Lower lobe of right lung (tissue), 2 donors: ENCODE measurements at regions not wholly inside any gene's neighbourhood (a gene's known extent, or its start where the extent isn't known, plus 50 kb on each side); places are given as distances from the start of the nearest gene placed in this dataset.

Source experiments
- ATAC-seq, 2 donors: fragments of 200-7000 bp; cut with Tn5 transposase; one replicate each; pipeline ENCODE4 v1.9.1; 2020 to 2022; ENCODE audit warnings: mild to moderate bottlenecking in 2 of 2, moderate library complexity in 2 of 2
- DNase-seq: peaks from one replicate; pipeline ENCODE4 v3.0.0-alpha.2; 2020
- H3K27ac ChIP-seq: fragments of 200-600 bp; one replicate; pipeline ENCODE4 v1.8.0; 2022
- H3K27me3 ChIP-seq: fragments of 200-600 bp; one replicate; pipeline ENCODE4 v1.8.0; 2022; ENCODE audit warnings: low read depth
- H3K36me3 ChIP-seq: fragments of 200-600 bp; one replicate; pipeline ENCODE4 v1.8.0; 2022; ENCODE audit warnings: mild to moderate bottlenecking
- H3K4me1 ChIP-seq: fragments of 200-600 bp; one replicate; pipeline ENCODE4 v1.8.0; 2022
- H3K4me3 ChIP-seq: fragments of 200-600 bp; one replicate; pipeline ENCODE4 v1.8.0; 2022; ENCODE audit warnings: mild to moderate bottlenecking
- H3K9me3 ChIP-seq: fragments of 200-600 bp; one replicate; pipeline ENCODE4 v1.8.0; 2022
- CTCF ChIP-seq: fragments of 200-600 bp; IDR thresholded peaks from one replicate; pipeline ENCODE4 v1.8.0; 2022; ENCODE audit warnings: antibody characterized with exemption, mild to moderate bottlenecking
- intact Hi-C: fragments of 100-400 bp; cut with DNase I; formaldehyde crosslinking; loops from one replicate; pipeline ENCODE4 v1.11.0; 2022
- donor health status: DM: no; HTN: yes; CAD: no; lungs with severe emphysema.

- ATAC-seq, result no peak
- intact Hi-C loops, result no loop called here
- no peak overlapping the region for H3K4me3 ChIP-seq
- TF ChIP-seq CTCF, result no peak
- no peaks in the 10 kb centered on the region for H3K36me3 ChIP-seq
- H3K27ac ChIP-seq, result no peak overlapping the region
- H3K4me1 ChIP-seq, result no peaks in the 10 kb centered on the region
- H3K9me3 ChIP-seq, result no peaks in the 10 kb centered on the region
- no peaks in the 10 kb centered on the region for H3K27me3 ChIP-seq
- no peak for DNase-seq
Observed at GRCh38 chr17:6285486-6285885, 149.4 kb downstream of the AIPL1 start.

- Histone ChIP-seq H3K9me3 (no peaks in the 10 kb centered on the region), H3K27me3 (no peaks in the 10 kb centered on the region), H3K4me3 (no peak overlapping the region), H3K4me1 (no peaks in the 10 kb centered on the region), H3K27ac (no peak overlapping the region), H3K36me3 (no peaks in the 10 kb centered on the region)
- no peak for TF ChIP-seq CTCF
- DNase-seq (no peak), ATAC-seq (no peak)
- intact Hi-C loops, result no loop called here
Observed at GRCh38 chr17:6279659-6280058, 155.3 kb downstream of the AIPL1 start.

GRCh38 chr17:6278376-6278775 lies 156.5 kb downstream of the AIPL1 start:
- Histone ChIP-seq H3K36me3 (no peaks in the 10 kb centered on the region), H3K27me3 (no peaks in the 10 kb centered on the region), H3K27ac (no peak overlapping the region), H3K4me1 (no peaks in the 10 kb centered on the region), H3K4me3 (no peak overlapping the region), H3K9me3 (no peaks in the 10 kb centered on the region)
- TF ChIP-seq CTCF, result no peak
- intact Hi-C loops, result no loop called here
- DNase-seq (no peak), ATAC-seq (no peak)

- Histone ChIP-seq H3K9me3 (no peaks in the 10 kb centered on the region), H3K36me3 (no peaks in the 10 kb centered on the region), H3K27me3 (no peaks in the 10 kb centered on the region), H3K27ac (no peak overlapping the region), H3K4me3 (no peak overlapping the region), H3K4me1 (no peaks in the 10 kb centered on the region)
- no peak for TF ChIP-seq CTCF
- DNase-seq, result no peak
- no peak for ATAC-seq
- intact Hi-C loops, result no loop called here
Observed at GRCh38 chr17:6276711-6277110, 158.2 kb downstream of the AIPL1 start.

- intact Hi-C loops, result no loop called here
- Histone ChIP-seq H3K9me3 (no peaks in the 10 kb centered on the region), H3K4me1 (no peaks in the 10 kb centered on the region), H3K27me3 (no peaks in the 10 kb centered on the region), H3K36me3 (no peaks in the 10 kb centered on the region), H3K27ac (no peak overlapping the region), H3K4me3 (no peak overlapping the region)
- DNase-seq (no peak), ATAC-seq (no peak)
- no peak for TF ChIP-seq CTCF
Observed at GRCh38 chr17:6274310-6274709, 160.6 kb downstream of the AIPL1 start.

- DNase-seq (no peak), ATAC-seq (no peak)
- no peaks in the 10 kb centered on the region for H3K36me3 ChIP-seq
- H3K9me3 ChIP-seq, result no peaks in the 10 kb centered on the region
- no peak overlapping the region for H3K27ac ChIP-seq
- no peaks in the 10 kb centered on the region for H3K4me1 ChIP-seq
- no peak overlapping the region for H3K4me3 ChIP-seq
- no peak for TF ChIP-seq CTCF
- H3K27me3 ChIP-seq, result no peaks in the 10 kb centered on the region
- intact Hi-C loops, result no loop called here
Observed at GRCh38 chr17:6269478-6269877, 165.4 kb downstream of the AIPL1 start.
